ENCODE measurements at regions not wholly inside any gene's neighbourhood (a gene's known extent, or its start where the extent isn't known, plus 50 kb on each side); places are given as distances from the start of the nearest gene placed in this dataset.

DNA sequence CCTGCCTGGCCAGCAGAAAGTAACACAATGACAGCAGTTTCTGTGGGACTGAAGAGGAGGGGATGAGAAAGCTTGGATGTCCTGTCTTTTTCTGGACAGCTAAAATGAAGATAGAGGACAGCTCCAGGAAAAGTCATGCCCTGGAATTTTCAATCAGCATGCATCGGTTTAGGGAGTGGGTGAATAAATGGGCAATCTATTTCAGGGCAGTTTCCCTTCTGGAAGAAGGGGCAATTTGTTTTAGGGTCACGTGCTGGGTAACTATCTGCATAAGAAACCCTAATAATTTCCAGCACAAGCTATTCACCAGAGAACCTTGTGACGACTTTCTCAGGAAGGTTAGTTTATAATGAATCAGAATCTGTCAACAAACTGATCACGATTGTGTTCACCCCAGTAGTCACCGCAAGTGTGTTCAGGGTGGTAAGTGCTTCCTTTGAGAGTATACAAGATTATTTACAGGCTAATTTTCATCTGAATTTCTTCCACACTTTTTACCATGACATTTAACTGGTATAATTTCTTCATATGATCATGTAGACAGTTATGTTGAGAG lies 318.0 kb upstream of the GBE1 start:
- H3K36me3 Mint-ChIP-seq, result no peaks in the 10 kb centered on the region
- H3K9me3 Mint-ChIP-seq, result no peaks in the 10 kb centered on the region
- CTCF ChIA-PET, result no interaction called here
- H3K27ac Mint-ChIP-seq, result no peak overlapping the region
- no peak overlapping the region for H3K4me3 Mint-ChIP-seq
- H3K4me1 Mint-ChIP-seq, result no peaks in the 10 kb centered on the region
- H3K27me3 Mint-ChIP-seq, result no peaks in the 10 kb centered on the region
- no peak for DNase-seq

DNA sequence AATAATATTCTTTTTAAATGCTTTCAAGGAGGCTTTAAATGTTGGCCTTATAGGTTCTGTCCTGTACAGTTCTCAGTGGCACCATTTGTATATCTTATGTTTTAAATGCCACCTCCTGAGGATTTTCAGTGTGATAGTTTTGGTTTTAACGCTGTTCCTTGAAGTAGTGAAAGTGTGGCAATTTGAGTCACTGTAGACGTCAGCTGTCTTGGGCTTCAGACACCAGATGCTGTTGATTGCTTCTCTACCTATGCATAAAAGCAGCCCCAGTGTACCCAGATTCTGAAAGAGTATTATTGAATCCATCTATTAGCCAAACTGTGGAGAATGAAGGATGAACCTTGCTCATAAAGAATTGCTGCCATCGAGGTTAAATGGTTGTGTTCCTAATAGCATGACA lies 316.8 kb upstream of the GBE1 start:
- Mint-ChIP-seq H3K27me3 (no peaks in the 10 kb centered on the region), H3K4me1 (no peaks in the 10 kb centered on the region), H3K36me3 (no peaks in the 10 kb centered on the region), H3K9me3 (no peaks in the 10 kb centered on the region), H3K4me3 (no peak overlapping the region), H3K27ac (no peak overlapping the region)
- DNase-seq, result no peak
- CTCF ChIA-PET, result no interaction called here

DNA sequence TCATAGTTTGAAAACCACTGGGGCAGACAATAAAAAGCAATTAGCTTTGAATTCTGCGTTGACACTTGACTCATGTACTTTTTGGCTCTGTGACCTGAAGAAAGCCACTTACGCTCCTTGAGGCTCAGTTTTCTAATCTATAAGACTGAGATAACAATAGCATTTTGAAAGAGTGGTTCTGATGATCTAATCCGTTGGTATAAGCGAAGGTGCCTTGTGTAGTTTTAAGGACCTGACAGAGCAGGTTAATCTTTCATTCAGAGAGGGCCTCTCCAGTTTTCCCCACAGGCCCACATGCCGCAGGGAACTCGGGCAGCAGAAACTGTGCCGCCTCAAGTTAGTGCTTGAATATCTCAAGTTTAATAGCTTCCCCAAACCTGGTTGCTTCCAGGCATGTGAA lies 306.0 kb upstream of the GBE1 start:
- H3K27ac Mint-ChIP-seq, result no peak overlapping the region
- no peaks in the 10 kb centered on the region for H3K36me3 Mint-ChIP-seq
- CTCF ChIA-PET, result no interaction called here
- no peak overlapping the region for H3K4me3 Mint-ChIP-seq
- no peak for DNase-seq
- no peaks in the 10 kb centered on the region for H3K4me1 Mint-ChIP-seq
- no peaks in the 10 kb centered on the region for H3K9me3 Mint-ChIP-seq
- H3K27me3 Mint-ChIP-seq, result no peaks in the 10 kb centered on the region

DNA sequence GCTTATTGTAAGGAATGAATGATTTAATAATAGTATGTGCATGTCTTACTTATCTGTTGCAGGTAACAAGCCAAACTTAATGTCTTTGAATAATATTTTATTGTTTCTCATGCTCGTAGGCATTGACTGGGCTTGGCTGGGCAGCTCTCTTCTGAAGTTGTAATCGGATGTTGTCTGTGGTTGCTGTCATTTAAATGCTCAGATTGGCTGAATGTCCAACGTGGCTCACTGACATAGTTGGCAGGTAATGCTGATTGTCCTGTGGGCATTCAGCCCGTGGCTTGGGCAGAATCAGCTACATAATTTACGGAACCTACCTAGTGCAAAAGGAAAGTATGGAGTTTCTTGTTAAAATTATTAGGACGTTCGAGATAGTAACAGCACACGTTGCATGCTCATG lies 297.4 kb upstream of the GBE1 start:
- no peaks in the 10 kb centered on the region for H3K4me1 Mint-ChIP-seq
- no peaks in the 10 kb centered on the region for H3K27me3 Mint-ChIP-seq
- no peak overlapping the region for H3K27ac Mint-ChIP-seq
- no peaks in the 10 kb centered on the region for H3K9me3 Mint-ChIP-seq
- no peak for DNase-seq
- no peak overlapping the region for H3K4me3 Mint-ChIP-seq
- CTCF ChIA-PET, result interaction anchor here (0.6 kb wide), 1 partner anchor 107 kb away, joined by 4 read pairs; no protein-coding TSS in a partner anchor
- H3K36me3 Mint-ChIP-seq, result no peaks in the 10 kb centered on the region

DNA sequence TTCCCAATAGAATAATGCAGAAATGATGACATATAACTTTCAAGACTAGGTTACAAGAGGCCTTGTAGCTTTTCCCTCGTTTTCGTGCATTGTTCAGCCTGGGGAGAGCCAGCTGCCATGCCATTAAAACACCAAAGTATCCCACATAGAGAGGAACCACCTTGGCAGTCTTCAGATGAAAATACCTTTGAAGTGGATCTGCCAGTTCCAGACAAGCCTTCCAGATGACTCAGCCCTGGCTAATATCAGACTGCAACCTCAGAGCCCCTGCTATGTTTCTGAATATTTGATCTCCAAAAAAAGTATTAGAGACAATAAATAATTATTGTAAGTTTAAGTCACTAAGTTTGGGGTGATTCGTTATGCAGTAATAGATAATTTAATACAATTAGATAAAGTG lies 294.3 kb upstream of the GBE1 start:
- DNase-seq, result no peak
- no peaks in the 10 kb centered on the region for H3K36me3 Mint-ChIP-seq
- no peak overlapping the region for H3K27ac Mint-ChIP-seq
- no peaks in the 10 kb centered on the region for H3K9me3 Mint-ChIP-seq
- H3K27me3 Mint-ChIP-seq, result no peaks in the 10 kb centered on the region
- no peak overlapping the region for H3K4me3 Mint-ChIP-seq
- CTCF ChIA-PET, result no interaction called here
- no peaks in the 10 kb centered on the region for H3K4me1 Mint-ChIP-seq

DNA sequence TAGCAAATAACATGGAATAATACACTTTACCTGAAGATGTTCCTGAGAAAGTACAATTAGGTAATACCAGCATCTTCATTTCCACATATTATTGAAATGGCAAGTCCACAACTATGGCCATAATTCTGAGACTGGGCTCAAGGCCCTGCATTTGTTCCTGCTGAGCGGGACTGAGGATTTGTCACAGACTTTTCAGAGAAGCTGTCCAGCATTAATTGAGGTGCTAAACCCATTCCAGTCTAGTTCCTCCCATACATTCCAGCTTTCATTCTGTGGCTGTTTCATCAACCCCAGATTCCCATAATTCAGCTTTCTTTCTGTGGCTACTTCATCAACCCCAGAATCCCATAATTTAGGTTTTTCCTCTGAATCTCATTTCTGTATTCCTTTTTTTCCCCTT lies 293.4 kb upstream of the GBE1 start:
- Mint-ChIP-seq H3K27ac (no peak overlapping the region), H3K4me3 (no peak overlapping the region), H3K36me3 (no peaks in the 10 kb centered on the region), H3K4me1 (no peaks in the 10 kb centered on the region), H3K27me3 (no peaks in the 10 kb centered on the region), H3K9me3 (peaks cover 1% of the 10 kb centered on the region)
- no peak for DNase-seq
- CTCF ChIA-PET, result no interaction called here

DNA sequence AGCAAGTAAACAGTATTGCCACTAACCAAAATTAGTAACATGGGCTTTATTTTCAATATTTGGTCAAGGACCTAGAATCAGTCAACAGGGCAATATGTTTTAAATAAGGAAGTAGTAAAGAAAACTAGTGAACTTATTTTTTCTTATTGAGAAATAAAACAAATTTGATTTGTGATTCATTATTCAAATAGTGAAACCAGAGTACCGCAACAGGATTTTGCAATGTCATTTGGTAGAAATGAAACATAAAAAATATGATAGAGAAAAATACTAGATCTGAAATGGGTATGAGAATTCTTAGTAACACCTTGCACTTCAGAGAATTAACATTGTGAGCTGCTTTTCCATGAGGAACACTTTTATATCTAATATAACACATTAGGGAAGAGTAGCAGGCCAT lies 291.8 kb upstream of the GBE1 start:
- Mint-ChIP-seq H3K27me3 (no peaks in the 10 kb centered on the region), H3K4me1 (no peaks in the 10 kb centered on the region), H3K9me3 (peaks cover 1% of the 10 kb centered on the region), H3K4me3 (no peak overlapping the region), H3K27ac (no peak overlapping the region), H3K36me3 (no peaks in the 10 kb centered on the region)
- CTCF ChIA-PET, result no interaction called here
- no peak for DNase-seq

DNA sequence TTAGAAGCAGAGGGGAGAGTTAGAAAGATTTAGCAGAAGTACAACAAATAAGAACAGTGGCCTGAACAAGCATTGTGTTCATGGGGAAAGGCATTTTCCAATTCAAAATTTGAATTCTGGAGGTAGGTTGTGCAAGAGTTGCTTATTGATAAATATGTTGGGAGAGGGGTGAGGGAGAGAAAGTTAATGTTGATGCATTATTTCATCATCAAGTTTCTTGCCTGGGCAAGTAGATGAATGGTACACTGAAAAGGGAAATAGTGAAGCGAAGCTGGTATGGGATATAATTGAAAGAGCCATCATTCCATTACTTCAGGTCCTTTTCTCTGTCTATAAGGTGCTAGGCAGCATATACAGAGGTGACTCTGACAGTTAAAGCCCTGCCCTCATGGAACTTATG lies 288.9 kb upstream of the GBE1 start:
- Mint-ChIP-seq H3K27ac (no peak overlapping the region), H3K27me3 (no peaks in the 10 kb centered on the region), H3K36me3 (no peaks in the 10 kb centered on the region), H3K4me1 (no peaks in the 10 kb centered on the region), H3K9me3 (peaks cover 1% of the 10 kb centered on the region), H3K4me3 (no peak overlapping the region)
- CTCF ChIA-PET, result no interaction called here
- DNase-seq, result no peak

DNA sequence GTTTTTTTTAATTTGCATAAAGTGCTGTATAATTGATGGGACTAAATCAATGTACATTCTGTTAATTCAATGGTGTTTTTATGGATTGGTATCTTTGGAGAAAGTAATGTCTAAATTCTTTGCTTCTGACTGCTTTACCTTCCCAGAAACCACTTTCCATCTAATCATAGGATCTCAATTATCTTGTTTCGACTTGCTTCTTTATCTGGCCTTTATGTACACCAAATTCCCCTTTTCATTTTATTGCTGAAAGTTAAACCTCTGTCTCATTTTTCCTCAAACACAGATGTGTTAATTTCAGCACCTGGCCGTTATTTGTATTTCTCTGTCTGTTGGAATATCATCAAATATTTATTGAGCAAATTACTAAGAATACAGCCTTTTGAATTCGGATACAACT lies 287.3 kb upstream of the GBE1 start:
- H3K27ac Mint-ChIP-seq, result no peak overlapping the region
- H3K27me3 Mint-ChIP-seq, result no peaks in the 10 kb centered on the region
- no peak overlapping the region for H3K4me3 Mint-ChIP-seq
- peaks cover 1% of the 10 kb centered on the region for H3K9me3 Mint-ChIP-seq
- CTCF ChIA-PET, result no interaction called here
- DNase-seq, result no peak
- no peaks in the 10 kb centered on the region for H3K4me1 Mint-ChIP-seq
- no peaks in the 10 kb centered on the region for H3K36me3 Mint-ChIP-seq

DNA sequence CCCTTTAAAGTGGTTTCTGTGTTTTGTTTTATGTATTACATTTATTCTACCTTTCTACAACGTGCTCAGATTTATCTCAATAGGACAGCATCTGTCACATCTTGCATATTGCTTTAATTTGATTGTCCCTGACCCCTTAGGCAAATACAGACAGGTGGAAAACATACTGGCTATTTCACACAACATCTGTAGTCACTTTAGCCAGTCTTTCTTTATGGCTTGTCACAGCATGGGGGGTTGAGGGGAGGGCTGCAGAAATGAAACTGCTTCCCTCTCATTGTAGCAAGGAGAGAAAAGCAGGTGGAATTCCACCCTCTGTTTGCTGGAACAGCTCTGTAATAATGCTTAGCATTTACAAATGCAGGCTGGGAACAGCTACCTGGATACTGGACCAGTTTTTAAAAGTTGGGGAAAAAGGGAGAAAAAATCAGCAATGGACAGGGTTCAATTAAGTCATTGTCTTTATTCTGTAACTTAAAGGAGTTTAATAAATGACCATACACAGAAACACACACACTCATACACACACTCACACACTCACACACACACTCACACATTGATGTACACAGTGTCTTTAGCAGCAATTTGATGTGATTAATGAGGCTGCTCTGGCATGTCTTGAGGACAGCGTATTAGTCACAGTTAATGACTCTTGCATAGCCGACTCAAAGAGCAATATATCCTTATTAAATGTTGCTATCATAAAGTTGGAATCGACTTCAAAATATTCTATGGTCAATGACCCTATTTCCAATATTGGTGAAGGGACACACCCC lies 283.7 kb upstream of the GBE1 start:
- no peaks in the 10 kb centered on the region for H3K36me3 Mint-ChIP-seq
- CTCF ChIA-PET, result no interaction called here
- H3K9me3 Mint-ChIP-seq, result no peaks in the 10 kb centered on the region
- no peak for DNase-seq
- H3K27me3 Mint-ChIP-seq, result no peaks in the 10 kb centered on the region
- no peak overlapping the region for H3K27ac Mint-ChIP-seq
- no peak overlapping the region for H3K4me3 Mint-ChIP-seq
- no peaks in the 10 kb centered on the region for H3K4me1 Mint-ChIP-seq

DNA sequence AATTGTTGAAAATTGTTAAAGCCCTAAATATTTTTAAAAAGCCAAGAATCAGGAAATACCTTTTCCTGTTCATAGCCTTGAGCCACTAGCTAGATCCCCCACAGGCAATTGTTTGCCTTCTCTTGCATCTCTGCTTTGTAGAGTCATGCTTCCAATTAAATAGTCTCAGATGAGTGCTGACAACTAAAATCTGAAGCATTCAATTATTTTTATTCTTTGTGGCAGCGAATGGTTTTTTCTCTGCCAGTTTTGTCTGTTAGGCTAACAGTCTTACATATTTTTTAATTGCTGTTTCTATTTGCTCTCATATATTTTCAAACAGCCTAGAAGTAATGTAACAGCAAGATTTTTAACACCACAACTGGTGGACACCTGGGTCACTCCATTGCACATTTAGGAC lies 277.1 kb upstream of the GBE1 start:
- Mint-ChIP-seq H3K4me3 (no peak overlapping the region), H3K9me3 (no peaks in the 10 kb centered on the region), H3K36me3 (no peaks in the 10 kb centered on the region), H3K27me3 (no peaks in the 10 kb centered on the region), H3K4me1 (no peaks in the 10 kb centered on the region), H3K27ac (no peak overlapping the region)
- no peak for DNase-seq
- CTCF ChIA-PET, result no interaction called here

DNA sequence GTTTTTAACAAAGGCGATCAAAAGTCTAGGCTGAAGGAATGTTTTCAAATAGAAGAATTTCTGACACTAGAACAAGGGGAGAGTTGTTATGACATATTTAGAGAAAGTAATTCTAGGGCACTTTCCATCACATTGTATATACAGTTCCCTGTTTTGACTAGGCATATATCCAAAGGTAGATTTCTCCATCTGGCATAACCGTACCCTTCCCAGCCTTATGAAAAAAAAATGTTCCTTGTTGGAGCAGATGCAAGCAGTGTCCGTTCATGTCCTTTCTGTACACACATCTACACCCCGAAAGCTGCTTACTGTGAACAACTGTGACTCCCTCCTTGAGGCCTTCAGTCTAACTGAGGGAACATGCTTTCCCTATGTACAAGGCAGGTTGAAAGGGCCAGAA lies 271.7 kb upstream of the GBE1 start:
- H3K4me3 Mint-ChIP-seq, result no peak overlapping the region
- H3K4me1 Mint-ChIP-seq, result no peaks in the 10 kb centered on the region
- H3K27ac Mint-ChIP-seq, result no peak overlapping the region
- no peaks in the 10 kb centered on the region for H3K27me3 Mint-ChIP-seq
- DNase-seq, result no peak
- no peaks in the 10 kb centered on the region for H3K9me3 Mint-ChIP-seq
- CTCF ChIA-PET, result no interaction called here
- H3K36me3 Mint-ChIP-seq, result no peaks in the 10 kb centered on the region

DNA sequence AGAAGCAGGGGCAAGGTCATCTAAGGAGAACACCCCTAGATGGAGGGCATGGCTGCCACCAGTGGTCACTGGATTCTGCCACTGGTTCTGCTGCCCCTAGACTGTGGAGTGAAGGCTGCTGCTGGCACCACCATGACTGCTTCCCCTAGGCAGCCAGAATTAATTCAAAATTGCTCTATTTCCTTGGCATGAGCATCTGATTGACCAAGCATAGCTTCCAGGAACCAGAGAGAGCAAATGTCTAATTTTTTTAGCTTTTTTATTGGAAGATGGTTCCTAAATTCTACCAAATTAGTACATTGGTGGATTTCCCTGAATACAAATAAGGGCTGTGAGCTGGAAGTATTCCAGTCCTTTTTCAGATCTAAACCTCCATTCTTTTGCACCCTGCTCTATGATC lies 270.2 kb upstream of the GBE1 start:
- Mint-ChIP-seq H3K27ac (no peak overlapping the region), H3K4me3 (no peak overlapping the region), H3K9me3 (no peaks in the 10 kb centered on the region), H3K27me3 (no peaks in the 10 kb centered on the region), H3K4me1 (no peaks in the 10 kb centered on the region), H3K36me3 (no peaks in the 10 kb centered on the region)
- DNase-seq, result no peak
- CTCF ChIA-PET, result no interaction called here

DNA sequence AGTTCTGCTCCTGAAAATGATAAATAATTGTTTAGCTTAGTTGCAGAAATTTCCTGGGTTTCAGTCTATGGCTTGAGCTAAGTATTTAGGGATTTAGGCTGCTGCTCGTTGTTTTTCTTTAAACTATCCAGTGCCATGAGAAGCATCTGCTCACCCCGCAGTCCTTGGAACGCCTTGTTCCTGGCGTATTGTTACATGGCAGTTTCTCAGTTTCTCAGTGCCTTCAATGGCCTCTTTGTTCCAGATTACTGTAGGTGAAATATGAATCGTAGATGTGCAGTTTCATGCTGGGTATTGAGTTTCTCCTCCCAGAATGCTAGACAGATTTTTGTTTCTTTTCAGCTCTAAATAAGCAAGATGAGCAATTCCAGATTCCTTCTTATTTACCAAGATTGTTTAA lies 269.5 kb upstream of the GBE1 start:
- no peaks in the 10 kb centered on the region for H3K36me3 Mint-ChIP-seq
- H3K4me1 Mint-ChIP-seq, result no peaks in the 10 kb centered on the region
- CTCF ChIA-PET, result interaction anchor here (0.7 kb wide), 1 partner anchor 577 kb away, joined by 3 read pairs; no protein-coding TSS in a partner anchor
- no peaks in the 10 kb centered on the region for H3K27me3 Mint-ChIP-seq
- no peak for DNase-seq
- H3K27ac Mint-ChIP-seq, result no peak overlapping the region
- H3K9me3 Mint-ChIP-seq, result no peaks in the 10 kb centered on the region
- no peak overlapping the region for H3K4me3 Mint-ChIP-seq

DNA sequence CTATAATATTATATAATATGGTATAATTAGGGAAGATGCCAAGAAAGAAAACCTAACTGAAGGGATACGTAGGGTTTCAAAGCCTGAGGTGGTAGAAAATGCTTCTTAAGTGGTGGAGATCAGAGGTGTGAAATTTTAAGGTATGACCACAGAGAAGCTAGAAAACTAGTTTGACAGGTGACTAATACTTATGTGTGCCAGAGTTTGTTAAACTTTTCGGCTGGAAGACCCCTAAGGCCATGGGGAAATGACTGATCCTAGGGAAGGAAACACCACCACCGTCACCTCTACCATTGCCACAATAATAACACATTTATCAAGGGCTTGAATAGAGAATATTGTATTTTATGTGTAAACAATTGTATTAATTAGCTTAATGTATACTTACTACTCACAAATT lies 261.4 kb upstream of the GBE1 start:
- CTCF ChIA-PET, result no interaction called here
- Mint-ChIP-seq H3K4me3 (no peak overlapping the region), H3K27ac (no peak overlapping the region), H3K4me1 (no peaks in the 10 kb centered on the region), H3K36me3 (no peaks in the 10 kb centered on the region), H3K27me3 (no peaks in the 10 kb centered on the region), H3K9me3 (no peaks in the 10 kb centered on the region)
- DNase-seq, result no peak

DNA sequence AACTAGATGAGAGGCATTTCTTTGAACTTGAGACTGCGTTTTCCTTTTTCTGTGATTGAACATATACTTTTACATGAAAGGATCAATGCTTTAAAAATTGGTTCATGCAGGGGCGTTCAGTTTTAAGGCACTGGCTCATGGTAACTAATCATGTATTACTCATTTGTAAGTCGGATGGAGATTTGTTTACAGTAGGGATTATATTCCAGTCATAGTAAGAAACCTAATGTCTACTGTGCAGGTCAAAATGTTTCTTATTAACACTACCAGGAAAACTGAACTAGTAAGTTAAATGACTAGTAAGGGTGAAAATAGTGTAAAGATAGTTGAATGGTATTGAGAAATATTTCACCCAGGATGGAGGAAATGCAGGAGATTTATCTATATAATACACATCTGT lies 258.8 kb upstream of the GBE1 start:
- Mint-ChIP-seq H3K4me1 (no peaks in the 10 kb centered on the region), H3K9me3 (no peaks in the 10 kb centered on the region), H3K36me3 (no peaks in the 10 kb centered on the region), H3K4me3 (no peak overlapping the region), H3K27ac (no peak overlapping the region), H3K27me3 (no peaks in the 10 kb centered on the region)
- no peak for DNase-seq
- CTCF ChIA-PET, result no interaction called here

Data from activated naive CD4-positive, alpha-beta T cell treated with anti-CD3 and anti-CD28 coated beads, Interleukin-2, amount 10 ng/mL, durations not matched to agents 7 days and 5 days (primary cell).